DMS53 treated with DMSO at 0.1 percent for 48 hours (cell line): ENCODE measurements at regions not wholly inside any gene's neighbourhood (a gene's known extent, or its start where the extent isn't known, plus 50 kb on each side); places are given as distances from the start of the nearest gene placed in this dataset.
A peak's percentile ranks its signal among the peaks of the same experiment; 100 is the strongest.
"Not testable (repeated sequence)": the region's sequence is repeated elsewhere in the genome, so short reads cannot be mapped to it uniquely, and the experiment has no call there.

Source experiments
- DNase-seq: peaks from one replicate; lab custom pipeline; 2025; ENCODE audit not compliant: unreplicated experiment; lab: John Stamatoyannopoulos, UW

- DNase-seq: no peak
These were observed 280.5 kb downstream of the WDR11 start for GRCh38 chr10:121131426-121132265.

GRCh38 chr10:121132273-121132672 is 281.1 kb downstream of the WDR11 start:
- DNase-seq: no peak

GRCh38 chr10:121133901-121134300 is 282.7 kb downstream of the WDR11 start:
- DNase-seq: no peak

GRCh38 chr10:121134711-121135110 is 283.5 kb downstream of the WDR11 start:
- DNase-seq: no peak

GRCh38 chr10:121135512-121135911 is 284.4 kb downstream of the WDR11 start:
- DNase-seq: no peak

GRCh38 chr10:121137533-121137932 is 286.4 kb downstream of the WDR11 start:
- DNase-seq: no peak

- no peak for DNase-seq
These were observed 287.1 kb downstream of the WDR11 start for GRCh38 chr10:121138112-121138860.

- DNase-seq: no peak
These were observed 287.8 kb downstream of the WDR11 start for GRCh38 chr10:121138918-121139317.

- not testable (repeated sequence) for DNase-seq
These were observed 294.7 kb downstream of the WDR11 start for GRCh38 chr10:121145802-121146395.

GRCh38 chr10:121148921-121149320 is 297.8 kb downstream of the WDR11 start:
- DNase-seq: no peak

GRCh38 chr10:121152033-121152432 is 300.9 kb downstream of the WDR11 start:
- DNase-seq: no peak

GRCh38 chr10:121152935-121153334 is 301.8 kb downstream of the WDR11 start:
- DNase-seq: no peak

GRCh38 chr10:121154310-121154709 is 303.1 kb downstream of the WDR11 start:
- DNase-seq: no peak

- no peak for DNase-seq
These were observed 303.7 kb downstream of the WDR11 start for GRCh38 chr10:121154846-121155245.

- no peak for DNase-seq
These were observed 304.7 kb downstream of the WDR11 start for GRCh38 chr10:121155742-121156474.

- no peak for DNase-seq
These were observed 306.8 kb downstream of the WDR11 start for GRCh38 chr10:121157998-121158397.

GRCh38 chr10:121158988-121159579 is 307.9 kb downstream of the WDR11 start:
- peak; percentile 28 for DNase-seq

GRCh38 chr10:121159670-121160069 is 308.5 kb downstream of the WDR11 start:
- DNase-seq: no peak

GRCh38 chr10:121165276-121165675 is 314.1 kb downstream of the WDR11 start:
- no peak for DNase-seq

GRCh38 chr10:121167534-121168243 is 316.5 kb downstream of the WDR11 start:
- DNase-seq: no peak
